ENCODE measurements at regions not wholly inside any gene's neighbourhood (a gene's known extent, or its start where the extent isn't known, plus 50 kb on each side); places are given as distances from the start of the nearest gene placed in this dataset.

DNA sequence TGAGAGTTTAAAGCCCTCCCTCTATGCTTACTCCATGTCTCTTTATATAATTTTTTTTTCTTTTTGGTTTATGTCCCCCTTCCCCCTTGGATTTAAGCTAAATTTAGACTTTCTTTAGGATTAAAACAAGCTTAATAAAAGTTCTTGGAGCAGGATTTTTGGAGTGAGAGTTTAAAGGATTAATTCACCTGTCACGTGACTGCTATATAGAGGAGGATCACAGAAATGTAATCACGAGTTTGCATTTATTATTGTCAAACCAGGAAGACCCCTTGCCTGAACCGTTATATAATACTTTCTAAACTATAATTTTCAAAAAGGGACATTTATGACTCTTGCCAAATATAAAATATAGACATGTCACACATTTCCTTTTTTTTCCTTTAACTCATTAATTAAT lies 78.1 kb upstream of the IMMP2L start:
- TF ChIP-seq, protein P1, sequence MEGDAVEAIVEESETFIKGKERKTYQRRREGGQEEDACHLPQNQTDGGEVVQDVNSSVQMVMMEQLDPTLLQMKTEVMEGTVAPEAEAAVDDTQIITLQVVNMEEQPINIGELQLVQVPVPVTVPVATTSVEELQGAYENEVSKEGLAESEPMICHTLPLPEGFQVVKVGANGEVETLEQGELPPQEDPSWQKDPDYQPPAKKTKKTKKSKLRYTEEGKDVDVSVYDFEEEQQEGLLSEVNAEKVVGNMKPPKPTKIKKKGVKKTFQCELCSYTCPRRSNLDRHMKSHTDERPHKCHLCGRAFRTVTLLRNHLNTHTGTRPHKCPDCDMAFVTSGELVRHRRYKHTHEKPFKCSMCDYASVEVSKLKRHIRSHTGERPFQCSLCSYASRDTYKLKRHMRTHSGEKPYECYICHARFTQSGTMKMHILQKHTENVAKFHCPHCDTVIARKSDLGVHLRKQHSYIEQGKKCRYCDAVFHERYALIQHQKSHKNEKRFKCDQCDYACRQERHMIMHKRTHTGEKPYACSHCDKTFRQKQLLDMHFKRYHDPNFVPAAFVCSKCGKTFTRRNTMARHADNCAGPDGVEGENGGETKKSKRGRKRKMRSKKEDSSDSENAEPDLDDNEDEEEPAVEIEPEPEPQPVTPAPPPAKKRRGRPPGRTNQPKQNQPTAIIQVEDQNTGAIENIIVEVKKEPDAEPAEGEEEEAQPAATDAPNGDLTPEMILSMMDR (IDR thresholded peaks at IDR 0.05; ENCODE audit: poor library complexity, severe bottlenecking): no peak
- TF ChIP-seq POLR2AphosphoS5 (IDR thresholded peaks at IDR 0.05): no peak
- TF ChIP-seq, protein P2, sequence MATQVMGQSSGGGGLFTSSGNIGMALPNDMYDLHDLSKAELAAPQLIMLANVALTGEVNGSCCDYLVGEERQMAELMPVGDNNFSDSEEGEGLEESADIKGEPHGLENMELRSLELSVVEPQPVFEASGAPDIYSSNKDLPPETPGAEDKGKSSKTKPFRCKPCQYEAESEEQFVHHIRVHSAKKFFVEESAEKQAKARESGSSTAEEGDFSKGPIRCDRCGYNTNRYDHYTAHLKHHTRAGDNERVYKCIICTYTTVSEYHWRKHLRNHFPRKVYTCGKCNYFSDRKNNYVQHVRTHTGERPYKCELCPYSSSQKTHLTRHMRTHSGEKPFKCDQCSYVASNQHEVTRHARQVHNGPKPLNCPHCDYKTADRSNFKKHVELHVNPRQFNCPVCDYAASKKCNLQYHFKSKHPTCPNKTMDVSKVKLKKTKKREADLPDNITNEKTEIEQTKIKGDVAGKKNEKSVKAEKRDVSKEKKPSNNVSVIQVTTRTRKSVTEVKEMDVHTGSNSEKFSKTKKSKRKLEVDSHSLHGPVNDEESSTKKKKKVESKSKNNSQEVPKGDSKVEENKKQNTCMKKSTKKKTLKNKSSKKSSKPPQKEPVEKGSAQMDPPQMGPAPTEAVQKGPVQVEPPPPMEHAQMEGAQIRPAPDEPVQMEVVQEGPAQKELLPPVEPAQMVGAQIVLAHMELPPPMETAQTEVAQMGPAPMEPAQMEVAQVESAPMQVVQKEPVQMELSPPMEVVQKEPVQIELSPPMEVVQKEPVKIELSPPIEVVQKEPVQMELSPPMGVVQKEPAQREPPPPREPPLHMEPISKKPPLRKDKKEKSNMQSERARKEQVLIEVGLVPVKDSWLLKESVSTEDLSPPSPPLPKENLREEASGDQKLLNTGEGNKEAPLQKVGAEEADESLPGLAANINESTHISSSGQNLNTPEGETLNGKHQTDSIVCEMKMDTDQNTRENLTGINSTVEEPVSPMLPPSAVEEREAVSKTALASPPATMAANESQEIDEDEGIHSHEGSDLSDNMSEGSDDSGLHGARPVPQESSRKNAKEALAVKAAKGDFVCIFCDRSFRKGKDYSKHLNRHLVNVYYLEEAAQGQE (IDR thresholded peaks at IDR 0.05; ENCODE audit: borderline replicate concordance): no peak
- TF ChIP-seq EZH2 (IDR thresholded peaks at IDR 0.05; ENCODE audit: borderline replicate concordance, insufficient read depth, low read length, poor library complexity, severe bottlenecking): no peak
- TF ChIP-seq SMC3 (conservative IDR thresholded peaks at IDR 0.05; ENCODE audit: poor library complexity): no peak
- no peak for TF ChIP-seq EP300 (conservative IDR thresholded peaks at IDR 0.05; ENCODE audit: poor library complexity, severe bottlenecking)
